ENCODE measurements at regions not wholly inside any gene's neighbourhood (a gene's known extent, or its start where the extent isn't known, plus 50 kb on each side); places are given as distances from the start of the nearest gene placed in this dataset.

DNA sequence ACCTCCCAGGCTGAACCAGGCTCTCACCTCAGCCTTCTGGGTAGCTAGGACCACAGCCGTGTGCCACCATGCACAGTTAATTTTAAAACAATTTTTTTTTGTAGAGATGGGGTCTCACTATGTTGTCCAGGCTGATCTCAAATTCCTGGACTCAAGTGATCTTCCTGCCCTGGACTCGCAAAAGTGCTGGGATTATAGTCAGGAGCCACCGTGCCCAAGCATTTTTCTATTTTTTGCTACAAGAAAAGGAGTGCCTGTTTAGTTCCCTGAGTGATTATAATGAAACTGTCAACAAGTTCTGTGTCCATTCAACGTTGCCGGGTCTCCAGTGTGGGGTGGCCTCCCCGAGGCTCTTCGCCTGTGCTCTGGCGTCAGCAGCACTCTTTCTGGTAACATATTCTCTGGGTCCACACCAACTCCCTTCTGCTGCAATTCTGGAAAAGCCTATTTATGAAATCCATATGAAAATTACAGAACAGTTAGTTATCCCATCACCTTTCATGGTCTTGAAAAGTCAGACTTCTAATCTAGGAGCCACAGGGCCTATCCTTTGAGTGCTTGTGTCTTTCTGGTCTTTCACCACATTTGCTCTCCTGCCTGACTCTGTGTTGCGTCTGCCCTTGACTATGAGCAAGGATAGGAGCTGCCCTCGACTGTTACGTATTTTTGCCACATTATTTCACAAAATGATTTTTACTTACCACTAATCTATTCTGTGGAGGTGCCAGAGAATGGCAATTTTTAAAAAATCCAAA lies 172.7 kb downstream of the SOCS6 start:
- DNase-seq (ENCODE audit: low spot score) = no peak

DNA sequence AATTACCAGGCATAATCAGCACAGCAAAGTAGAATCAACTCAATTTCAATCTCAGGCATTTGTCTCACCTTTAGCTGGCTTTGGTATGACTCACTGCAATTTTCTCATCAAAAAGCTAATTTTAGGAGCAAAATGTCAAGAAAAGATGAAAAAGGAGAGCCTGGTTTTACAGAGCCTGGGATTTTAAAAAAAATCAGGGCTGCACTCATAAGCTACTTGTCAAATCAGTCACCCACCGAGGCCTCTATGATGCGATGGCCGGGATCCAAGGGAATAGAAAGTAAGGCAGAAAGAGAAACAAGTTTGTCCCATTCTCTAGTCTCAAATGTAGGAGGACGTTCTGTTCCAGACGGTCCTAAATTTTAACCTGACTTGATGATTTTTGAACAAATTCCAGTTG lies 170.9 kb downstream of the SOCS6 start:
- no peak for DNase-seq (ENCODE audit: low spot score)

DNA sequence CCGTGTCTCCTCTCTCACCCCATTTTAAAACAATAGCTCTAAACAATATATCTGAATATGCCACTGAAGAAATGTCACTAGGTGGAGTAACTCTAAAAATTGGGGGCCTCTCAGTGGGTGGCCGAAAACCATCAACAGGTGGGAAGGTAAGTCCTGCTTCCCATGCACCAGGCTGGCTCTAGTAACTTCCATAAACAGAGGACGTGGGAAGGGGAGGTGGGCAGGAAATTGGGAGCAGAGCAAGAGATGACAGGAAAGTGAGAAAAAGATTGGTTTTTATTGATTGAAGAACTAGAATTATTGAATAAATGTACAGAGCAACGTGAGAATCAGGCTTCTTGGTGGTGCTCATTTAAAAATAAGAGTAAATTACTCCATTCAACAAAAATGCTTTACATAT lies 170.4 kb downstream of the SOCS6 start:
- DNase-seq (ENCODE audit: low spot score) = no peak

DNA sequence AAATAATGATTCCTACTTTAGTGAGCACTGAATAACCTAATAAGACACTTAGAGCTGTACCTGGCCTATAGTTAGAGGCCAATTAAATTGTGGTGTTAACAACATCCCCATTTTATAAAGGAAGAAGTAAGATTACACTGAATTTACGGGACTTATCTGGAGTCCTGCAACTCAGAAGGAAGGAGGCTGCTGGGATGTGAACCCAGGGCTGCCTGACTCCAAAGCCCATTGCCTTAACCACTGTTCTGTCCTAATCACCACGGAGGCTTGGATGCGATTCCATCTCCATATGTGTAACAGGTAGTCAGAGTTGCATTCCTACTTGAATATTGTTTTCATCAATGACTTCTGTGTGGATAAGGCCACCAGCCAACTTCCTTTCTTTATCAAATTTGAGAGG lies 168.9 kb downstream of the SOCS6 start:
- DNase-seq (ENCODE audit: low spot score) = no peak

DNA sequence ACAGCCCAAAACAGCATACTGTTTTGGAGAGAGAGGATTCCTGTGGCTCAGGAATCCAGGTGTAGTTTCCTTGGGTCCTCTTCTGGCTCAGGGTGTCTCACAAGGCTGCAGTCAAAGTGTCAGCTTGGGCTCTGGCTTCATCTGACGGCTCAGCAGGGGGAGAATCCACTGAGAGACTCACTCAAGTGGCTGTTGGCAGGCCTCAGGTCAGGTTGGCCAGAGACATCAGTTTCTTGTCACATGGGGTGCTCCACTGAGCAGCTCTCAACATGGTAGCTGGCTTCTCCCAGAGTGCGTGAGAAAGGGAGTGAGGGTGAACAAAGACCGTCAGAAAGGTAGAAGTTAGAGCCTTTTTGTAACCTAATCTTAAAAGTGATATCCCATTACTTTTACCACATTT lies 168.4 kb downstream of the SOCS6 start:
- no peak for DNase-seq (ENCODE audit: low spot score)

DNA sequence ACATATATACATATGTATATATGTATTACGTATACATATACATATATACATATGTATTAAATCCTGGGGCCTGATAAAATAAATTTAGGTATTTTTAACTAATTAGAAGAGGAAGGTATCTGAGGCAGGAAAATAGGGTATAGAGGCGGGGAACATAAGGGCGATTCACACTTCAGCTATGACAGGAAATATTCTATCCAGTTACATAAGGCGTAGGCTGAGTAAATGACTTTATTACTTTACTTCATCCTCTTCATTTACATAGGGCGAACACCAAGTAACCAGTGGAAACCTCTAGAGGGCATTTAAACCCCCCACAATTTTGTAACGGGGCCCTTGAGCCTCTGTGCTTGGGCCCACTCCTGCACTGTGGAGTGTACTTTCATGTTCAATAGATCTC lies 167.5 kb downstream of the SOCS6 start:
- no peak for DNase-seq (ENCODE audit: low spot score)

DNA sequence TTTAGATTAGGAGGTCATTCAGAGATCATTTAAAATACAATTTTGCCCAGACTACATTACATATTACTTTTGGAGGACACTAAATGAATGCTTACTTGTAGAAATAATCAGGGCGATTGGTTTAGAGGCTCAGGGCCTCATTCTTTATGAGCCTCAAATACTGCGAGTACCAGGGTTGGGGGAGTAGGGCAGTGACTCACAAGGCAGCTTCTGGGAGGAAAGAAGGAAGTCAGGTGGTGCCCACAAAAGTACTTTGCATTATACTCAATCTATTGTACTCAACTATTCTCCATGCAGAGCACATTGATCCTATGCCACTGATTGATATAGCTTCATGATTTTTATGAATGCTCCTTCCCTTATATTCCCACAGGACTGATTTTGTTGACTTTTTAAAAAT lies 166.9 kb downstream of the SOCS6 start:
- no peak for DNase-seq (ENCODE audit: low spot score)

DNA sequence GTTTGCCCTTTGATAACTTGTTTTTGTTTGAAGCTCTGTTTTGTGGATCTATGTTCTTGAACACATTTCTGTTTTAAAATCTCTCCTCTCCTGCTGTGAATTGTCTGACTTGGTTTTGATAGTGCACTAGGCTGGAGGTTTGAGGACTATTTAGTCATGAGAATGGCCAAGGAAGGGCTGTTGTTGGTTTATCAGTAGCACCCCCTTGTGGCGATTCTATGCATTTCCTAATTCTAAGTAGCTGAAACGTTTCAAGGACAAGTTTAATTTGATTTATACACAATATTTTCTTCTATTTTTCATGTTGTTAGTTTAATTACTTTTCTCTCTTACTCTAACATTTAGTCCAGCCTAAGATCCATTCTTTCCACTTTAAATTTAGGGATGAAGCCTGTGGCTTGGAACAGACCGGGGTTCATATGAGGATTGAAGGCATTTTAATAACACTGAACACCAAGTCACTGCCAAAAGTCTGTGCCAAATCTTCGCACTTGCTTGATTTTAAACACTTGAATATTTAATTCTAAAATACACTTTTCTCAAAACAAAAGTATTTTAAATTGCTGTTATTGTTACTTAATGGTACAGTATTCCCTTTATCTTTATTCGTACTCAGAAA lies 166.0 kb downstream of the SOCS6 start:
- DNase-seq (ENCODE audit: low spot score) = peak; percentile 31

DNA sequence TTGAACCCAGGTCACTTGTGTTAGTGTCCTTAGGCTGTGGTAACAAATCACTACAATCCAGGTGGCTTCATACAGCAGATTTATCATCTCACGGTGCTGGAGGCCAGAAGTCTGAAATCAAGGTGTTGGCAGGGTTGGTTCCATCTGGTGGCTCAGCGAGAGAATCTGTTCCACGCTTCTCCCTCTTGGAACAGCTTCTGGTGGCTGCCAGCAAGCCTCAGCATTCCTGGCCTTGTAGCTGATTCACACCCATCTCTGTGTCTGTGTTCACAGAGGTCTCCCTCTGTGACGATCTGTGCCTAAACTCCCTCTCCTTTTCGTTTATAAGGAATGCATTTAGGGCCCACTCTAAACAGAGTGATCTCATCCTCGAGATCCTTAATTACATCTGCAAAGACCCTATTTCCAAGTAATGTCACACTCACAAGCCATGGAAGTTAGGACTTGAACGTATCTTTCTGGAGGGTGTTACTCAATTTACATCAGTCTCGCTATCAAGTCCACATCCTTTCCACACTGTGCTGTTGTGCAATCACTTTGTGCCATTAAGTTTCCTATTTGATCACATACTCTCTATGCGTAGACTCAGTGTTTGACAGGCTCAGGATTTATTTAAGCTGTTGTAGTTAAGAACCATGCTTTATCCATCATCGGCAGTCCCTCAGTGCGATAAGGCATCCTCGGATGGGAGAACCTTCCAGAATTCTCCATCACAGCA lies 164.4 kb downstream of the SOCS6 start:
- no peak for DNase-seq (ENCODE audit: low spot score)

DNA sequence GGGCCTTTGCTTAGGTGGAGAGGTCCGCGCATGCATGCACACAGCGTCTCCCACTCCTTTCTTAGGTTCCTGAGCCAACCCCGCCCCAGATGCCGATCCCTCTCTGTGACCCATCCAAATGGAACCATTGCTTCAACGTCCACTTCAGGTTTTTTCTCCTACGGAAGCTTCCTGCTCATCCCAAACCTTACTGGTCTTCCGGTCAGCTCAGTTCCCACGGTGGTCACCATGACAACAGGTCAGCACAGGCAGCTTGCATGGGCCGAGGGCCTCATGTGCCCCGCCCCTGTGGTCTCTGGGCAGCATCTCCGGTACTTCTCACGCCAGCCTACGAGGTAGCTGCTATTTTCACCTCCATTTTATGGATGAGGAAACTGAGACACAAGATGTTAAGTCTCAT lies 163.7 kb downstream of the SOCS6 start:
- no peak for DNase-seq (ENCODE audit: low spot score)

DNA sequence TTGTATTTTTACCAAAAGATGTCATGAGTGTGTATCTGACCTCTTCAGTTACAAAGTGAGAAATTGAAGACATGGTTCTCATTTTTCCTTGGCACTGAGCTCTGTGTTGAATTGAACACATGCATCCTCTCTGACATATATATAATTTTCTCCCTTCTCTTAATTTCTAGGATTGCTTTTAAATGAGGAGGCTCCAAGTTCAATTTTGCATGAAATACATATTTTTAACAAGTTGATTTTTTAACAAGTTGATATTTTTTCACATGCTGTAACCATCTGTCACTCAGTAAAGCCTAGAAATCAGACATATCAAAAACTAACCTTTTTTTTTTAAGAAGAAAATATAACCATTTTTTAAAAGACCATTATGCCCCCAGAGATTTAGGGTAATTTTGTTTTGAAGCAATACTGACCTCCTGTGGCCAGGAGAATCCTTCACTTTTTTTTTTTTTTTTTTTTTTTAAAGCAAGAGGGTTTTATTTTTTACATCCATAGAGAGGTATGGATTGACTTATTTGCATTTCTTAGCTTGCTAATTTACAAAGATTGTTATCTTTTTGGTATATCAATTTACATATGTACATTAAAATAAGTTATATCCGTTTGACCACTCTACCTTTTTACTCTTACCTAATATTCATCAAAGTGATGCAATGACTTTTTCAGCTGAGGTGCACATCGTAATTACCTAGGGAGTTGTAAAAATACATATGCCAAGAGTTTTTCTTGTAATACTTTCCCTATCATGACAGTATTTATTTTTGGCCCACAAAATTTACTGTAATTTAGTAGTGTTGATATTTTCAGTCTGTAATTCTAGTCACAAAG lies 161.8 kb downstream of the SOCS6 start:
- no peak for DNase-seq (ENCODE audit: low spot score)

DNA sequence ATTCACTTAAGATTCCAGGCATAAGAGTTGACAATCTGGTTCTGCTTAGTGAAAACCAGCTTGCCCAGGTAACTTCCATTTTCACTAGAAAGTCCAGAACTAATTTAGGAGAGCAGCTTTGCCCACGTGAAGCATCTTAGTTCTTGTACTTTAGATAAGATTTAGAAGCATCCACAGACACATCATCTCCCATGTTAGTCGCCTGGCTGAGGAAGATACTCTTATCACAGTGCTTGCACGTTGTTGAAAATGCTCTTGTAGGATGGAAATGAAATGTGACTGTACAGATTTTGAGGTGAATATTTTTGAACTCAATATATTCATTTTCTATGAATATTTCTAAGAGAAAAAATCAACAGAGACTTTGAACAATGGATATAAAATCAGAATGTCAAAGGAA lies 159.7 kb downstream of the SOCS6 start:
- DNase-seq (ENCODE audit: low spot score) = no peak

DNA sequence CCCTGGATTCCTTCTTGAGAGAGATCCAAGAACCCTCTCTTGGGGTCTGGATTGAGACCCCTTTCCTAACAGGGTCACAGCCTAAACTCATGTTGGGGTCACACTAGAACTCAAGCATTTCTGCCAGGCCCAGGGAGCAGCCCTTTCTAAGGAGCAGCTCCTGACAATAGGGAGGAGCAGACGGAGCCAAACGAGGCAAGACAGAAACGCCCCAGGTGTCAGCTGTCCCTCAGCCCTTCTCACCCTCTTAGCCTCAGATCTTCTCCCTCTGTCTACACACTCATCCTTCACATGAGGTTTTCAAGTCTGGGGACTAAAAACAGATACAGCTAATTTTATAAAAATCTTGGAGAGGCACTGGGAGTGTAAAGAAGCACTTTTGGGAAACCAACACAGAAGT lies 157.2 kb downstream of the SOCS6 start:
- DNase-seq (ENCODE audit: low spot score) = no peak

DNA sequence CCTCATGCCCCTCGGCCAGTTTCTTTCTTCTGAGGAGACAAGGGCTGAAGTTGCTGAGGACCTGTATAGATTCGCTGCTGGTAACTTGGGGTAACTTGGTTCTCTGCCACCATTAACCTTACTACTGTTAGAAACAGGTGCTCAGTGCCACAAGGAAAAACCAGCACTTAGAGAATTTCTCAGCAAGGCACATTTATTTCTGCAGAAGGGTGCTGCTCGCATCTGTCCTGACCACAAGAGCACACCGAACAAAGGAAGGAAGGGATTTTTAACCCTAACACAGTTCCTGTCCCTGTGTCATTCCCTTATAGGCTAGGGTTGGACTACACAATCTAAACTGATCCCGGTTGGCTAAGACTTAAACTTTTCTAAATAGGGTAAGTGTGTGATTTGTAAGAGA lies 154.1 kb downstream of the SOCS6 start:
- DNase-seq (ENCODE audit: low spot score) = no peak

DNA sequence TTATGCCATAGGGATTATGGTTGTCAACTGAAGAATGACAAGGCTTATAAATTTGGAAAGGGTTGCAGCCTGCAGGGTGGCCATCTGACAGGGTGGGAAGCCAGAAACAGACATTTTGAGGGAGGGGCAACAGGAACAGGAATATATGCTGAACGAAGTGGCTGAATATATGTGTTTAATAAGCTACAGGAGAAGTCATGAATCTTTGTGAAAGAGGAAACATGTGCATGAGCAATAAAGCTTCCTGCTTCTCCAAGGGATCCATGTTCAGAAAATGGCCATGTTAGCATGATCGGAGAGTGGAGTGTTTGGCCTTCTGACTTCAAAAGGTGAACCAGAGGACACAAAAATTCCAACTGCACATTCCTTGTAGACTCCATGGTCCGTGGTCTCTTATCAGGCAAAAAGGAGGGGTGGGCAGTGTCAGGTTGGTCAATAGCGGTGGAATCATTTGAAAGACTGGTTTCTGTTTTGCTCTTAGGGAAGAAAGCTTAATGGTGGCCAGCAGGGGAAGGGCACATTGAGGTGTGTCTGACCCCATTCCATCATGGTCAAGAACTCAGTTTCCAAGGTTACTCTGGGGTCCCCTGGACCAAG lies 144.1 kb downstream of the SOCS6 start:
- no peak for DNase-seq (ENCODE audit: low spot score)

DNA sequence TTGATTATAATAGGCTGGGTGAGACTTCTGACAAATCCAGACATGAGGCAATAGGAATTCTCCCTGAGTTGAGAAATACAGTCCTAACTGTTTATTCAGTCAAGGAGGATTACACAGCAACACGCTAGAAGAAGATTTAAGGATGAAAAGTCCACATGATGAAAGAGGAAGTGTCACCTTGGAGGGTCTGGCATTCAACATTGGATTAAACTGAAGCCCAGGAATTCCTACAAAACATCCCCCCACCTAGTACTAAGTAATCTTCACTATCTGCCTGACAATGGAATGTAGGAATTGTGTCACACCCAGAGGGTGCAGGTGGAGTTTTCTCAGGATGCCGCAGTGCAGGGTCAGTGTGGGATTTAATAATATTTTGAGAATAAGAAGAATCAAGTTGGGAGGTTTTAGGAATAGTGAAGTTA lies 142.4 kb downstream of the SOCS6 start:
- no peak for DNase-seq (ENCODE audit: low spot score)

DNA sequence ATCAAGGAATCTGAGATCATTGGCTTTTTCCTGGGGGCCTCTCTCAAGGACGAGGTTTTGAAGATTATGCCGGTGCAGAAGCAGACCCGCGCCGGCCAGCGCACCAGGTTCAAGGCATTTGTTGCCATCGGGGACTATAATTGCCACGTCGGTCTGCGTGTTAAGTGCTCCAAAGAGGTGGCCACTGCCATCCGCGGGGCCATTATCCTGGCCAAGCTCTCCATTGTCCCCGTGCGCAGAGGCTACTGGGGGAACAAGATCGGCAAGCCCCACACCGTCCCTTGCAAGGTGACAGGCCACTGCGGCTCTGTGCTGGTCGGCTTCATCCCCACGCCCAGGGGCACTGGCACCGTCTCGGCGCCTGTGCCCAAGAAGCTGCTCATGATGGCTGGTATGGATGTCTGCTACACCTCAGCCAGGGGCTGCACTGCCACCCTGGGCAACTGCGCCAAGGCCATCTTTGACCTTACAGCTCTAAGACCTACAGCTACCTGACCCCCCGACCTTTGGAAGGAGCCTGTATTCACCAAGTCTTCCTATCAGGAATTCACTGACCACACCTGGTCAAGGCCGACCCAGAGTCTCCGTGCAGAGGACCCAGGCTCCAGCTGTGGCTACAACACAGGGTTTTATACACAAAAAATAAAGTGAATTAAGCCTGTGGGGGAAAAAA lies 141.8 kb downstream of the SOCS6 start:
- DNase-seq (ENCODE audit: low spot score) = no peak

DNA sequence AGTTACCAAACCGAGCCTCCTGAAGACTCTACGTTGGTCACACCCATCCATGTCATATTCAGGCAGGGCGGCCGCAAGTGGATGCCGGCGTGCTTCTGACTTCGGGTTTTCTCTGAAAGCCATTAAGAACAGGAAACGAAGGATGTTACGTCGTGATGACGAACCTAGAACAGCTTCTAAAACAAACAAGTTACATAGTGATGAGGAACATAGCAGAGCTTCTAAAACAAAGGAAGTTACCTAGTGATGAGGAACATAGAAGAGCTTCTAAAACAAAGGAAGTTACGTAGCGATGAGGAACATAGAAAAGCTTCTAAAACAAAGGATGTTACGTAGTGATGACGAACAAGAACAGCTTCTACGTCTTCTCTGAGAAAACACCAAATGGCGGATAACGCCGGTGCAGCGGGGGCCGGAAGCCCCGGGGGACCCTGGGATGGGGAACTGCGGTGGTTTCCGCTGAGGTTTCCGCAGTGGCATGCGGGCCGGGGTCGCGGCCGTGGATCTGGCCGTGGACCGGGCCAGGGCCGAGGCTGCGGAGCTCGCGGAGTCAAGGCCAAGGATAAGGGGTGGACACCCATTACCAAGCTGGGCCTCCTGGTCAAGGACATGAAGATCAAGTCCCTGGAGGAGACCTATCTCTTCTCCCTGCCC lies 141.1 kb downstream of the SOCS6 start:
- DNase-seq (ENCODE audit: low spot score) = no peak

DNA sequence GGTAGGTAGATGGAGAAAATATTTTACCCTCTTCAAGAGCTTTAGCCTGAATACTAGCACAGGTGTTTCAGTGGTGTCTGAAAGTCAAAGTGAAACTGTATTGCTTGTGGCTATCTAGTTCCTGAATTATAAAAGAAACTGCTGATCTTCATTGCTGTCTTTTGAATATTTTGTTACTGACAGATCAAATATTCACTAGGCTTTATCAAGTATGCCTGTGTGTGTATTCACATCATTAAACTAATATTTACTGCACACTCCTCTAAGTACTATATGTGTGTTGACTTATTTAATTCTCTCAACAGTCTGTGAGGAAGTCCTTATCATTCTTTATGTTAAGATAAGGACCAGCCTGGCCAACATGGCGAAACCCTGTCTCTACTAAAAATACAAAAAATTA lies 139.6 kb downstream of the SOCS6 start:
- DNase-seq (ENCODE audit: low spot score) = no peak

DNA sequence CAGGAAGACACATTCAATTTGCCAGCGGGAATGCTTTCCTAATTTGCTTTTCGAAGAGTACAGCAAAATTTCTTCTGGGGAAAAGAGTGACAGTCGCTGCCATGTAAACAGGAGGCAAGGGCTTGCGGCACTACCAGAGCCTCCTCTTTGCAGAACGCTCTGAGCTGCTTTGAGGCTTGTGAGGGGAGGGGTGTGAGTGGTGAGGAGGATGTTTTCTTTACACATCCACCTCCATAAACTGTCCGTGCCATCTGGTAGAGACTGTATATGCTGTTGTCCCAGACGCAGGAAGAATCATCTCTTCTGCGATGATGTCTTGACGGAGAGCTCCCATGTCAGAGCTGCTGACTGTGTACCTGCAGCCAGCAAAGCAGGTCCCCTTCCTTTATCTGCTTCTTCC lies 138.0 kb downstream of the SOCS6 start:
- no peak for DNase-seq (ENCODE audit: low spot score)

DNA sequence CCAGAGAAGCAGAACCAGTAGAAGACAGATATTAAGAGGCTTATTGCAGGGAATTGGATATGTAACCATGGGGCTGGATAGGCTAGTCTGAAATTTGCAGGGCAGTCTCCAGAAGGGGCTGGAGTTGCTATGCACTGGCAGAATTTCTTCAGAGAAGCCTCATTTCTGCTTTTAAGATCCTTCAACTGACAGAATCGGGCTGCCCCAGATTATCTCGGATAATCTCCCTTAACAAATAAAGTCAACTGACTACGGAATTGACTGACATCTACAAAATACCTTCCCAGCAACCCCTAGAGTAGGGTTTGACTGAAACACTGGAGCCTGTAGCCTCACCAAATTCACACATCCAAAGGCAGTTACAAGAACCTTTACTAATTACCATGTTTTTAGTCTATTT lies 136.4 kb downstream of the SOCS6 start:
- no peak for DNase-seq (ENCODE audit: low spot score)

Measured in umbilical cord (tissue), 1 donor.